ENCODE measurements at regions not wholly inside any gene's neighbourhood (a gene's known extent, or its start where the extent isn't known, plus 50 kb on each side); places are given as distances from the start of the nearest gene placed in this dataset.

GRCh38 chr16:52237823-52238222 lies 309.1 kb downstream of the TOX3 start:
- DNase-seq (ENCODE audit: low spot score), result no peak

DNA sequence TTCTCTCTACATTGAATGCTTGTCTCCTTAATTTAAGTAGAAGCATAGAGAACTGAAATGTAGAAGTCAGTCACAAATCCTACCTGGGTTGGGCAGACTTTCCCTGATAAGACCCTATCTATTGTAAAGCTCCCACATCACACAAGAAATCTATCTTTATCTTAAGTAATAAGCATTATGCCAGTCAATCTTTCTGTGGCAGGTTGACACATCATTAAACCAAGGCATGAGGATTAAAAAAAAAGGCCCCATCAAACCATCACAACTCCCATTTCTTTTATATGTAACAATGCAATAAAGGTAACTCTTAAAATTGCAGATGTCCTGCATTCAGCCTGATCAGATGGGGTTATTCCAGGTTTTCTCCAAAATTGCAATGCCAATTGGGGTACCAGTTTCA lies 311.8 kb downstream of the TOX3 start:
- DNase-seq (ENCODE audit: low spot score), result no peak

- no peak for DNase-seq (ENCODE audit: low spot score)
Observed at GRCh38 chr16:52234626-52235025, 312.3 kb downstream of the TOX3 start.

DNA sequence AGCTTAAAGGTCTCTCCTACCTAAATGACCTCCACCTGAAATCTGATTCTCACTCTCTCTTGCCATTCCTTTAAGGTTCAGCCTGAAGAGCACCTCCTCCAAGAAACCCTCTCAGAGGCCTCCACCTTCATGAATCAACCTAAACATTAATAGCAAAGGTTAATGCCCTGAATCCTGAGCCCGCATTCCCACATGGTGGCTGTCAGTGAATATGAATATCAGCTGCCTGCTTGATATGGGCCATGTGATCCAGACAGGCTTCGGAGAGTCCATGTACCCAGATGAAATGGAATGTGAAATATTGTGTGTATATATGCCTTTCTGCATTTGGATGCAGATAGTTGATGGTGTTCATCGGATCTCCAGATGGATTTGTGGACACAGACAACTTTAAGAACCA lies 317.5 kb downstream of the TOX3 start:
- DNase-seq (ENCODE audit: low spot score), result no peak

DNA sequence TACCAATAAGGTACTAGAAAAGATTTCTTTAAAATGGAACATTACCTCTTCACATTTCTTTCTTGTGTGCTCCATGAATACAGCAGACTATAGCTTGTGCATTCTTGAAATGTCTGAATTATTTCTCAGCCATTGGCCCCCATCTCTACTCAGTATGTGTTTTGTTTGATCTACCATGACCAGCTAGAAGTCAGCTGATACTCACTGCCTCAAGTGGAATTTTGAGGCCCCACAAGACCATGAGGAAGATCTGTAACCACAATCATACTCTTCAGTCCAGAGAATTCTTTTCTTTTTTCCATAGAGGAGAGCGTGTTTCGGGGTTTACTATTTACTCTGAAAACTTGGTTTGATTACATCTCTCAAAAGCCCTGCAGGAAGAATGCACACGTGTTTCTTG lies 319.1 kb downstream of the TOX3 start:
- no peak for DNase-seq (ENCODE audit: low spot score)

- DNase-seq (ENCODE audit: low spot score), result no peak
Observed at GRCh38 chr16:52212841-52213240, 334.1 kb downstream of the TOX3 start.

- no peak for DNase-seq (ENCODE audit: low spot score)
Observed at GRCh38 chr16:52209227-52209626, 337.7 kb downstream of the TOX3 start.

DNA sequence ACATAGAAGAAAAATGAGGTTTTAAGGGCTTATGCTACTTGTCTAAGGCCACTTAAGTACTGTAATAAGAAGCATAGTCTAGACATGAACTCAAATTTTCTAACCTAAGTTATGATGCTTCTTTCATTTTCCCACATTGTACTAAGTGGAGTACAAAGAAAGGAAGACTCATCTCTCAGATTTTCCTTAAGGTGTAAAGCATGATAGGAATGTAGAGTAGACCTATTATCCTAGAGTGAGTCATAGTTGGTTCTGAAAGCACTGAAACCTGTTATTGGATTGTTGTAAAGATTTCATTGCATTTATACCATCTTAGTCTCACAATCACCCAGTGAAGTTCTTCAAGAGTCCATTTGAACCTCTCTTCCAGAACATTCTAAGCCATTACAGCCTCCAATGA lies 343.8 kb downstream of the TOX3 start:
- no peak for DNase-seq (ENCODE audit: low spot score)

DNA sequence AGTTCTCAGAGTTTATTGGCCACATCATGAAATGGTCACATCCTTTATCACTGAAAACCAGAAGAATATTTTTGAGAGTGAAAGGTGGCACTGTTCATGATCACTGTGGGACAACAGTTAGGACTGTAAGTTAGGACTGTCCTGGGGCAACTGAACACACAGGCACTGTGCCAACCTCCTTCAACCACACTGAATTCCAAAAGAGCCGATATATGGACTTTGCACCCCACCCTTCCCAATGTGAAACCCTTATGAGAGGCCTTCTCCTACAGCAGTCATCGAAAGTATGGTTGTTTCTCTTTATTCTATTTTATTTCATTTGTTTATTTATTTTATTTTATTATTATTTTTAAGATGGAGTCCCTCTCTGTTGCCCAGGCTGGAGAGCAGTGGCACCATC lies 353.5 kb downstream of the TOX3 start:
- no peak for DNase-seq (ENCODE audit: low spot score)

GRCh38 chr16:52191531-52192134 lies 355.3 kb downstream of the TOX3 start:
- no peak for DNase-seq (ENCODE audit: low spot score)

- DNase-seq (ENCODE audit: low spot score), result no peak
Observed at GRCh38 chr16:52184336-52184735, 362.6 kb downstream of the TOX3 start.

DNA sequence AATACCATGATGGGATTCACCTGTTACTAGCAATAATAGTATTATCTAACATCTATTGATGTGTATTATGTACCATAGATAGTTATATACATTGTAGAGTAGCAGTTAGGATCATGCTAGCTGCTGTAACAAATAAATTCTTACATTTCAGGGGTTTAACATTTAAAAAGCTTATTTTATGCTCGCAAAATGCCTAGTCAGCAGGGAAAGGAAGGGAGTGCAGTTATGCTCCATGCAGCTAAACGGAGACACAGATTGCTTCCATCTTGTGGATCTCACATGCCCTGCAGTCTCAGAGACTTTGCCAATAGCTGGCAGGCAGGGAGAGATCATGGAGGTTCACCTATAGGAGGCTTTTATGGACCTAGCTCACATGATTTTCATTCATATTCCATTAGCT lies 364.1 kb downstream of the TOX3 start:
- no peak for DNase-seq (ENCODE audit: low spot score)

GRCh38 chr16:52174168-52174567 lies 372.8 kb downstream of the TOX3 start:
- DNase-seq (ENCODE audit: low spot score), result no peak

GRCh38 chr16:52171481-52171880 lies 375.5 kb downstream of the TOX3 start:
- DNase-seq (ENCODE audit: low spot score), result no peak

DNA sequence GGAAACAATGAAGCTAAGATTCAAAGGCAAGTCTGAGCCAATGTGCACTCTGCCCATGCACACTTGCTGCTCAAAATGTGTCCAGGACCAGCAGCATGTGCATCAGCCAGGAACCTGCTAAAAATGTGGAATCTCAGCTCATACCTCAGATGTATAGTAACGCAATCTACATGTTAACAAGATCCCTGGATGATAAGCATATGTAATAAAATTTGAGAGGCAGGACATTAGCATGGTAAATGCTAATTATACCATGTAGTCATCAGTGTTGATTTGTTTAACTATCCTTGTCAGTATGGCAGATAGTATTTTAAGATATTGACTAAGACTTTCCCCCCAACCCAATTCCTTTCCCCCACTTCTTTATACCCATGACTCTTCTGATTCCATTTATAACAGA lies 379.6 kb downstream of the TOX3 start:
- no peak for DNase-seq (ENCODE audit: low spot score)

DNA sequence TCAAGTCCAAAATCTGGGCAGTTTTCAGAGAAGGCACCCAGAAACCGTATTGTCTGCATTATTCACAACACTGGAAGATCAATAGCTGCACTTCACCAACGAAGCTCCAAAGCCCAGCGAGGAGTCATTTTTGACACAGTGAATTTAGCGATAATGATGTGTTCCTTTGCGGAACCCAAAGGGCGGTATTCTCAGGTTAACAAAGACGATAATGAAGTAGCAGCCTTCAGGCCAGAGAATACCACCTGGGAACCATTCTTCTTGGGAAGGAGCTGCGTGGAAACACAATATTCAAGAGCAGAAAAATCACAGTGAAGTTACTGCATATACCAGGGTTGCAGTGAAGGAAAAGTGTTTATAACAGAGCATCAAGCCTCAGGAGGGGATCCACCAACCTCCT lies 381.0 kb downstream of the TOX3 start:
- no peak for DNase-seq (ENCODE audit: low spot score)

DNA sequence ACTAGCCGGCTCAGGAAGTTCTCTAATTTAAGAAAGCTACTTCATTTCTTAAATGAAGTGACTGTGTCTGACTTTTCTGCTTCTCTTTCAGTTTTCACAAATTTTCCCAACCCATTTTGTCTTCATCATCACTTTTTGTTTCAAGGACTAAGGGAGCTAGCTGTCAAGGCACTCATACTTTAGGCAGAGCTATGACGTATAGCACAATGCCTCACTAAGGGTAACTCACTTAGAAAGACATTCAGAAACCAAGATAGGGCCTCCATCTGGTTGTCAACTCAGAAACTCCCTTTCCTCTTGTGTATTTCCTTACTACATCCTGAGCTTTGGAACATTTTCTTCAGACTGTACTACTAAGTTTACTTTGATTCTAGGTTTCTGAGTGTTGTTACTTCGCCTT lies 397.9 kb downstream of the TOX3 start:
- no peak for DNase-seq (ENCODE audit: low spot score)

DNA sequence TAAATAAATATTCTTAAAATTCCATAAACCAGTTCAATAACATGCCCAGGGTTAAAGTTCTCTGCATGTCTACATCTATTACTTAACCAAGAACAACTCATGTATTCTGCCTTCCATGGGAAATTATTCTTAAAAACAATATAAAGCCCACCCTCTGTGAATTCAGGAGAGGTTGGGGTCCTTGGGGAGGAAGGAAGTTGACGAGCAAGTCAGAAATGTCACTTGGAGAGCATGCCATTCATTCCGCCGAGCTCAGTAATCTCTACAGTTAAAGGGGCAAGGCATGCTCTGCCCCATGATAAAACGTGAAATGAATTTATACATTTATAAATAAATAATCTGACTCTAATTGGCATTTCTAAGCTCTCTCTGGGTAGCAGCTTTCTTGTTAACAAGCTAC lies 405.1 kb downstream of the TOX3 start:
- no peak for DNase-seq (ENCODE audit: low spot score)

DNA sequence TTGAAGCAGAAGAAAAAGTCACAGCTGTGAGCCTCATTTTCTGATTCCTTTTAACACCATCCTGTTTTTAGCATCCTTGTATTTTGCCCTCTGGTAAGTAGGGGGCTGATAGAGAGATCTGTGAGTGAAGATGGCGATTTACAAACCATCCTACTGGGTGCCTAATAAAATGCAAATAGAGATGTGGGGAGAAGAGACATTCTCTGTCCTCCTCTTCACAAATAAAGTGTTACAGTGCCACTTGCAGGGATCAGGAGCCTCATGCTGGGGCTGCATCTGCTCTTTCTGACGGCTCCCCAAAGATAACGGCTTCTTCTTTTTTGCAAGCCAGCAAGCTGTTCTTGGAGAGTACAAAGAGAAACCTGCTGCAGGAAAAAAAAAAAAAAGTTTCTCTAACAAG lies 418.6 kb downstream of the TOX3 start:
- no peak for DNase-seq (ENCODE audit: low spot score)

GRCh38 chr16:52123842-52124241 lies 423.1 kb downstream of the TOX3 start:
- DNase-seq (ENCODE audit: low spot score), result no peak

DNA sequence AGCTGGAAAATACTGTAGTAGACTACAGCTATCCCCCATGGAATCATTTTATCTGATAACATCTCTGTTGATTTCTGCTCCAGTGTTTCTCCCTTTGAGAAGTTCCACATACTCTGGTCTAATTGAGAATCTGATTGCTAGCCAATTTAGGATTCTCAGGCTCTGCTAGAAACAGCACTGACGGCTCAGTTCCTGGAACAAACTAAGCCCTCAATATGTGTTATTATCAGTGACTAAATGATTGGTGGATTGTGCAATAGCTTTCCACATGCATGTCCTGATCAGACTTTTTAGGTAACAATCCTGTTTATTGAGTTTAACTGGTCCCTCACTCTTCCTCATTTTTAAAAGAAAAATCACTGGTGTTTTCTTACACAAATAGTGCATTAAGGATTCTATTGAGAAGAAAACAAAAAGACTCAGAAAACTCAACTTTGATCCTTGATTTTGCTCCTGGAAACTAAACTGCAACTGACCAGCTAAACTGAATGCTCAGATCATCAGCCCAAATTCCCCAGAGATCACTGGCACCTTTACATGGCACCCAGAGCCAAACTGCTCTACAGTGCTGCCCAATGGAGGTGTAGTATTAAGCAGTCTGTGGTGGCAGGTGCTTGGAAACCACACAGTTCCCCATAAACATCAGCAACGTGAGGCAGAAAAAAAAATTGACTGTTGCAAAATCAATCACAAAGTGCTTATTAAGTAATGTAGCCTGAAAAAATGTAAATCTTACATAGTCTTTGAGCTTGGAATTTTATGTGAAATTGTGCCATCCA lies 423.7 kb downstream of the TOX3 start:
- no peak for DNase-seq (ENCODE audit: low spot score)

DNA sequence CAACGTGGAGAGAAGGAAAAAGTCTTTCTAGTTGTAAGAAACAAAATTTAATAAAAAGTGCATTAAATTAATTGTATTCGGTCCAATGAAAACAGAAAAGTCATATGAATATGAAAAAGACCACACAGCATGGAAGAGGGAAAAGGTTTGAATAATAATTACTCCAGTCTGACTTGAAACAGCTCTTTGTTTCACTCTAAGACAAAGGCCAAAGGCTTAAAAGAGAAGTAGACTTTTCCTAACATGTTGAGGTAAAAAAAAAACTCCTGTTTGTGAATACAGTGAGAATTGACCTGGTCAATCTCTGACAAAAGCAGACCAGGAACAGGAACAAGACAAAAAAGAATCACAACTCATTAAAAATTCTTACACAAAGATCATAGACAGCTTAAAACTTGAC lies 429.8 kb downstream of the TOX3 start:
- DNase-seq (ENCODE audit: low spot score), result no peak

DNA sequence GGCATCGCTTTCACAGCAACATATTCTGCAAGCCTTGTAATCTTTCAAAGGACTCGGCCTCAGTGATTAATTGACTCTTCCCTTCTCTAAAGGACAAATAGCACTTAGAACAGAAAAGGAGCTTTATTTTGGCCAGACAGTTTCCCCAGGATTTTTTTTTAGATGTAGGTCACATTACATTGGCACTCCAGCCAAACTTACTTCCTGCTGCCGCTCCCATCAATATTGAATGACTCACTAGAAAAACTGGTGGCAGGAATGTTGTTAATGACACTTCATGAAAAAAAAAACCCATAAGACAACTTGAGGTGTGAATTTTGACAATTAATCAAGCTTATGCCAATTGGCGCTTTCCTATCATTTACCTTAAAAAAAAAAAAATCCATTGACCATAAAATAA lies 432.6 kb downstream of the TOX3 start:
- DNase-seq (ENCODE audit: low spot score), result no peak

Data from mesenteric fat pad (tissue), 1 donor.